SK-N-SH treated with all-trans-retinoic acid at 6 μM for 48 hours (cell line): ENCODE measurements at regions not wholly inside any gene's neighbourhood (a gene's known extent, or its start where the extent isn't known, plus 50 kb on each side); places are given as distances from the start of the nearest gene placed in this dataset.

Experiments used
- ATAC-seq: fragments of 200-7000 bp; cut with Tn5 transposase; 3 replicates; pipeline ENCODE4 v1.9.1; 2020; ENCODE audit warnings: mild to moderate bottlenecking, moderate library complexity
- BACH2 ChIP-seq: fragments of 250-450 bp; sonication (Bioruptor Pico); IDR thresholded peaks from 2 replicates; pipeline ENCODE4 v1.9.0; 2021; ENCODE audit warnings: mild to moderate bottlenecking, borderline replicate concordance
- CSDC2 ChIP-seq: fragments of 250-450 bp; sonication (Bioruptor Pico); IDR thresholded peaks from 2 replicates; pipeline ENCODE4 v1.5.0; 2020; ENCODE audit warnings: mild to moderate bottlenecking, moderate library complexity
- ESRRG ChIP-seq: fragments of 250-450 bp; sonication (Bioruptor Pico); IDR thresholded peaks from 2 replicates; pipeline ENCODE4 v1.6.1; 2021; ENCODE audit warnings: mild to moderate bottlenecking
- GLIS3 ChIP-seq: fragments of 250-450 bp; sonication (Bioruptor Pico); IDR thresholded peaks from 2 replicates; pipeline ENCODE4 v1.5.0; 2020; ENCODE audit warnings: mild to moderate bottlenecking, moderate library complexity
- ISL1 ChIP-seq: fragments of 250-450 bp; sonication (Bioruptor Pico); IDR thresholded peaks from 2 replicates; pipeline ENCODE4 v2.1.2; 2022; ENCODE audit warnings: mild to moderate bottlenecking, moderate library complexity
- OSR1 ChIP-seq: fragments of 250-450 bp; sonication (Bioruptor Pico); IDR thresholded peaks from 2 replicates; pipeline ENCODE4 v1.8.0; 2022; ENCODE audit warnings: moderate library complexity, mild to moderate bottlenecking, inconsistent platforms
- PPARA ChIP-seq: fragments of 250-450 bp; sonication (Bioruptor Pico); IDR thresholded peaks from 2 replicates; pipeline ENCODE4 v1.5.0; 2020; ENCODE audit warnings: mild to moderate bottlenecking, borderline replicate concordance
- RARB ChIP-seq: fragments of 250-450 bp; sonication (Bioruptor Pico); IDR thresholded peaks from 2 replicates; pipeline ENCODE4 v1.8.0; 2021; ENCODE audit warnings: mild to moderate bottlenecking, moderate library complexity
- ZC3H10 ChIP-seq: fragments of 250-450 bp; sonication (Bioruptor Pico); IDR thresholded peaks from 2 replicates; pipeline ENCODE4 v1.5.1; 2021; ENCODE audit warnings: mild to moderate bottlenecking, moderate library complexity
- ZFP3 ChIP-seq: fragments of 250-450 bp; sonication (Bioruptor Pico); IDR thresholded peaks from 2 replicates; pipeline ENCODE4 v1.5.0; 2020; ENCODE audit warnings: mild to moderate bottlenecking, moderate library complexity
- ZFP30 ChIP-seq: fragments of 450-650 bp; formaldehyde crosslinking; IDR thresholded peaks from 2 replicates; pipeline ENCODE4 v1.5.0; 2022; ENCODE audit warnings: mild to moderate bottlenecking, moderate library complexity
- ZNF565 ChIP-seq: fragments of 450-650 bp; formaldehyde crosslinking; conservative IDR thresholded peaks from 2 replicates; pipeline ENCODE4 v1.5.0; 2020; ENCODE audit warnings: low read depth, mild to moderate bottlenecking, moderate library complexity
- ZNF70 ChIP-seq: fragments of 450-650 bp; formaldehyde crosslinking; IDR thresholded peaks from 2 replicates; pipeline ENCODE4 v1.5.0; 2020; ENCODE audit warnings: mild to moderate bottlenecking, moderate library complexity
- ZNF8 ChIP-seq: fragments of 450-650 bp; formaldehyde crosslinking; IDR thresholded peaks from 2 replicates; pipeline ENCODE4 v1.5.0; 2020; ENCODE audit warnings: mild to moderate bottlenecking, moderate library complexity
- TF ChIP-seq, protein P1 (sequence below): fragments of 250-450 bp; sonication (Bioruptor Pico); IDR thresholded peaks from 2 replicates; pipeline ENCODE4 v1.8.0; 2021; ENCODE audit warnings: low read depth, mild to moderate bottlenecking, moderate library complexity, borderline replicate concordance
- TF ChIP-seq, protein P2 (sequence below): fragments of 250-450 bp; sonication (Bioruptor Pico); IDR thresholded peaks from 2 replicates; pipeline ENCODE4 v1.5.1; 2021; ENCODE audit warnings: mild to moderate bottlenecking, moderate library complexity
- TF ChIP-seq, protein P3 (sequence below): fragments of 250-450 bp; sonication (Bioruptor Pico); IDR thresholded peaks from 2 replicates; pipeline ENCODE4 v1.8.0; 2020; ENCODE audit warnings: mild to moderate bottlenecking, moderate library complexity, borderline replicate concordance
- TF ChIP-seq, protein P4 (sequence below): fragments of 250-450 bp; sonication (Bioruptor Pico); IDR thresholded peaks from 2 replicates; pipeline ENCODE4 v1.5.0; 2020; ENCODE audit warnings: mild to moderate bottlenecking, moderate library complexity

DNA sequence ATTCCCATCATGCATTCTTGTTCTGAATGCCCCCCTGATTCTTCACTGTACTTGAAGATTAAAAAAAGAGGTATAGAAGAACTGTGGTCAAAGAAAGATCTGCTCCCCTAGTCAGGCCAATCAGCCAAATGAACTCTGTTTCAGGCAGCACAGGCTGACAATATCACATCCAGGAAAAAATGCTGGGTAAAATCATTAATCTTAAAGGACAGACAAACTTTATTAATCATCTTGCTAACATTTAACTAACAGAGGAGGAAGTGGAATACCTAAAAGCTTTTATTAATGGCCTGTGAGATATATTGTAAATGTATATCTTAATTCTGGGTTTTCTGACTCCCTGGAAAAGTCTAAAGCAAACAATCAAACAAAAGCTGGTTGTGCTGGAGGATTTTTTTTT is 660.5 kb upstream of the PRMT6 start:
- no peak for ATAC-seq
- no peak for TF ChIP-seq ZNF70 (CRISPR knock-in tag)
- TF ChIP-seq ISL1 (CRISPR knock-in tag) = no peak
- TF ChIP-seq ZNF8 = no peak
- TF ChIP-seq RARB (CRISPR knock-in tag) = no peak
- TF ChIP-seq ZFP30 (CRISPR knock-in tag) = no peak
- TF ChIP-seq GLIS3 (CRISPR knock-in tag) = no peak
- TF ChIP-seq, protein P1, sequence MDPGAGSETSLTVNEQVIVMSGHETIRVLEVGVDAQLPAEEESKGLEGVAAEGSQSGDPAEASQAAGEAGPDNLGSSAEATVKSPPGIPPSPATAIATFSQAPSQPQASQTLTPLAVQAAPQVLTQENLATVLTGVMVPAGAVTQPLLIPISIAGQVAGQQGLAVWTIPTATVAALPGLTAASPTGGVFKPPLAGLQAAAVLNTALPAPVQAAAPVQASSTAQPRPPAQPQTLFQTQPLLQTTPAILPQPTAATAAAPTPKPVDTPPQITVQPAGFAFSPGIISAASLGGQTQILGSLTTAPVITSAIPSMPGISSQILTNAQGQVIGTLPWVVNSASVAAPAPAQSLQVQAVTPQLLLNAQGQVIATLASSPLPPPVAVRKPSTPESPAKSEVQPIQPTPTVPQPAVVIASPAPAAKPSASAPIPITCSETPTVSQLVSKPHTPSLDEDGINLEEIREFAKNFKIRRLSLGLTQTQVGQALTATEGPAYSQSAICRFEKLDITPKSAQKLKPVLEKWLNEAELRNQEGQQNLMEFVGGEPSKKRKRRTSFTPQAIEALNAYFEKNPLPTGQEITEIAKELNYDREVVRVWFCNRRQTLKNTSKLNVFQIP (CRISPR knock-in tag) = no peak
- TF ChIP-seq CSDC2 (CRISPR knock-in tag) = no peak
- TF ChIP-seq ESRRG (CRISPR knock-in tag) = no peak
- TF ChIP-seq ZNF565 (CRISPR knock-in tag) = no peak
- no peak for TF ChIP-seq ZFP3 (CRISPR knock-in tag)
- no peak for TF ChIP-seq ZC3H10 (CRISPR knock-in tag)
- TF ChIP-seq PPARA (CRISPR knock-in tag) = no peak
- no peak for TF ChIP-seq BACH2

DNA sequence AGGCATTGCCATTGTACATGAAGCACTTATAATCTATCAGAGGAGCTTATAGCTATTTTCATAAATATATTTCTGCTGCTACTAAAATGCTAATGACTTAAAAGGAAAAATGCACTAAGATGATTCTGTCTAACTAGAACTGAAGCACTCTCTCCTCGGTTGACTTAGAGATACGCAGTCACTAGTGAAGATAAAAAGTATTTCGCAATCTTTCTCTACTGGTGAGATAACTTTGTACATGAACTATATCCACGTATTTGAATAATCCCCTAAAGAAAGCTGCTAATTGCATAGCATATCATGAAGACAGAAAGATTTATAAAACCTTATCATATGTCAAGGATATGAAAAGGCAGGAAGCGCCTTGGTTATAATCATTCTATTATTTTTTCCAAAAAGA is 658.1 kb upstream of the PRMT6 start:
- no peak for ATAC-seq

More for the DNA sequence above, 658.1 kb upstream of the PRMT6 start:
- TF ChIP-seq BACH2 (no peak), GLIS3 (CRISPR knock-in tag) (no peak), ZFP3 (CRISPR knock-in tag) (no peak), CSDC2 (CRISPR knock-in tag) (no peak), PPARA (CRISPR knock-in tag) (no peak), ISL1 (CRISPR knock-in tag) (no peak), OSR1 (CRISPR knock-in tag) (no peak), RARB (CRISPR knock-in tag) (no peak)
- TF ChIP-seq, protein P2, sequence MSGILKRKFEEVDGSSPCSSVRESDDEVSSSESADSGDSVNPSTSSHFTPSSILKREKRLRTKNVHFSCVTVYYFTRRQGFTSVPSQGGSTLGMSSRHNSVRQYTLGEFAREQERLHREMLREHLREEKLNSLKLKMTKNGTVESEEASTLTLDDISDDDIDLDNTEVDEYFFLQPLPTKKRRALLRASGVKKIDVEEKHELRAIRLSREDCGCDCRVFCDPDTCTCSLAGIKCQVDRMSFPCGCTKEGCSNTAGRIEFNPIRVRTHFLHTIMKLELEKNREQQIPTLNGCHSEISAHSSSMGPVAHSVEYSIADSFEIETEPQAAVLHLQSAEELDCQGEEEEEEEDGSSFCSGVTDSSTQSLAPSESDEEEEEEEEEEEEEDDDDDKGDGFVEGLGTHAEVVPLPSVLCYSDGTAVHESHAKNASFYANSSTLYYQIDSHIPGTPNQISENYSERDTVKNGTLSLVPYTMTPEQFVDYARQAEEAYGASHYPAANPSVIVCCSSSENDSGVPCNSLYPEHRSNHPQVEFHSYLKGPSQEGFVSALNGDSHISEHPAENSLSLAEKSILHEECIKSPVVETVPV (CRISPR knock-in tag) = no peak
- TF ChIP-seq, protein P3, sequence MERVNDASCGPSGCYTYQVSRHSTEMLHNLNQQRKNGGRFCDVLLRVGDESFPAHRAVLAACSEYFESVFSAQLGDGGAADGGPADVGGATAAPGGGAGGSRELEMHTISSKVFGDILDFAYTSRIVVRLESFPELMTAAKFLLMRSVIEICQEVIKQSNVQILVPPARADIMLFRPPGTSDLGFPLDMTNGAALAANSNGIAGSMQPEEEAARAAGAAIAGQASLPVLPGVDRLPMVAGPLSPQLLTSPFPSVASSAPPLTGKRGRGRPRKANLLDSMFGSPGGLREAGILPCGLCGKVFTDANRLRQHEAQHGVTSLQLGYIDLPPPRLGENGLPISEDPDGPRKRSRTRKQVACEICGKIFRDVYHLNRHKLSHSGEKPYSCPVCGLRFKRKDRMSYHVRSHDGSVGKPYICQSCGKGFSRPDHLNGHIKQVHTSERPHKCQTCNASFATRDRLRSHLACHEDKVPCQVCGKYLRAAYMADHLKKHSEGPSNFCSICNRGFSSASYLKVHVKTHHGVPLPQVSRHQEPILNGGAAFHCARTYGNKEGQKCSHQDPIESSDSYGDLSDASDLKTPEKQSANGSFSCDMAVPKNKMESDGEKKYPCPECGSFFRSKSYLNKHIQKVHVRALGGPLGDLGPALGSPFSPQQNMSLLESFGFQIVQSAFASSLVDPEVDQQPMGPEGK (CRISPR knock-in tag) = no peak
- TF ChIP-seq, protein P4, sequence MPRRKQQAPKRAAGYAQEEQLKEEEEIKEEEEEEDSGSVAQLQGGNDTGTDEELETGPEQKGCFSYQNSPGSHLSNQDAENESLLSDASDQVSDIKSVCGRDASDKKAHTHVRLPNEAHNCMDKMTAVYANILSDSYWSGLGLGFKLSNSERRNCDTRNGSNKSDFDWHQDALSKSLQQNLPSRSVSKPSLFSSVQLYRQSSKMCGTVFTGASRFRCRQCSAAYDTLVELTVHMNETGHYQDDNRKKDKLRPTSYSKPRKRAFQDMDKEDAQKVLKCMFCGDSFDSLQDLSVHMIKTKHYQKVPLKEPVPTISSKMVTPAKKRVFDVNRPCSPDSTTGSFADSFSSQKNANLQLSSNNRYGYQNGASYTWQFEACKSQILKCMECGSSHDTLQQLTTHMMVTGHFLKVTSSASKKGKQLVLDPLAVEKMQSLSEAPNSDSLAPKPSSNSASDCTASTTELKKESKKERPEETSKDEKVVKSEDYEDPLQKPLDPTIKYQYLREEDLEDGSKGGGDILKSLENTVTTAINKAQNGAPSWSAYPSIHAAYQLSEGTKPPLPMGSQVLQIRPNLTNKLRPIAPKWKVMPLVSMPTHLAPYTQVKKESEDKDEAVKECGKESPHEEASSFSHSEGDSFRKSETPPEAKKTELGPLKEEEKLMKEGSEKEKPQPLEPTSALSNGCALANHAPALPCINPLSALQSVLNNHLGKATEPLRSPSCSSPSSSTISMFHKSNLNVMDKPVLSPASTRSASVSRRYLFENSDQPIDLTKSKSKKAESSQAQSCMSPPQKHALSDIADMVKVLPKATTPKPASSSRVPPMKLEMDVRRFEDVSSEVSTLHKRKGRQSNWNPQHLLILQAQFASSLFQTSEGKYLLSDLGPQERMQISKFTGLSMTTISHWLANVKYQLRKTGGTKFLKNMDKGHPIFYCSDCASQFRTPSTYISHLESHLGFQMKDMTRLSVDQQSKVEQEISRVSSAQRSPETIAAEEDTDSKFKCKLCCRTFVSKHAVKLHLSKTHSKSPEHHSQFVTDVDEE = no peak
- TF ChIP-seq, protein P1 (CRISPR knock-in tag) = no peak
